Muscle layer of duodenum (tissue), 2 donors: ENCODE measurements at regions not wholly inside any gene's neighbourhood (a gene's known extent, or its start where the extent isn't known, plus 50 kb on each side); places are given as distances from the start of the nearest gene placed in this dataset.
"Not testable (repeated sequence)": the region's sequence is repeated elsewhere in the genome, so short reads cannot be mapped to it uniquely, and the experiment has no call there.

Experiments used
- H3K27ac ChIP-seq: one replicate; pipeline ENCODE4 v1.7.0; 2013; ENCODE audit warnings: mild to moderate bottlenecking, low read length
- H3K27me3 ChIP-seq: one replicate; pipeline ENCODE4 v1.7.0; 2013; ENCODE audit warnings: low read depth, mild to moderate bottlenecking, control low read depth, low read length
- H3K36me3 ChIP-seq, 2 donors: one replicate each; pipeline ENCODE4 v1.7.0; 2013; ENCODE audit warnings: low read length in 2 of 2, control low read depth in 1 of 2, mild to moderate bottlenecking in 1 of 2; ENCODE audit not compliant: insufficient read depth in 2 of 2, control insufficient read depth in 1 of 2
- H3K4me1 ChIP-seq, 2 donors: one replicate each; pipeline ENCODE4 v1.7.0; 2013; ENCODE audit warnings: low read length in 2 of 2, mild to moderate bottlenecking in 2 of 2, control low read depth in 1 of 2, moderate library complexity in 1 of 2; ENCODE audit not compliant: insufficient read depth in 2 of 2, control insufficient read depth in 1 of 2
- H3K4me3 ChIP-seq, 2 donors: one replicate each; pipeline ENCODE4 v1.7.0; 2013; ENCODE audit warnings: low read length in 2 of 2, low read depth in 1 of 2, mild to moderate bottlenecking in 1 of 2
- H3K9me3 ChIP-seq, 2 donors: one replicate each; pipeline ENCODE4 v1.7.0; 2013; ENCODE audit warnings: low read length in 2 of 2, control low read depth in 1 of 2, mild to moderate bottlenecking in 1 of 2; ENCODE audit not compliant: control insufficient read depth in 1 of 2
- donor health status: healthy.

- not testable (repeated sequence) for H3K4me1 ChIP-seq, H3K36me3 ChIP-seq, H3K9me3 ChIP-seq, H3K27me3 ChIP-seq, H3K4me3 ChIP-seq, H3K27ac ChIP-seq
Observed at GRCh38 chr20:30164389-30164788, 1093.1 kb upstream of the DEFB115 start.

GRCh38 chr20:30167540-30167939 lies 1089.9 kb upstream of the DEFB115 start:
- no peaks in the 10 kb centered on the region for H3K4me1 ChIP-seq
- H3K27ac ChIP-seq = no peak overlapping the region
- no peaks in the 10 kb centered on the region for H3K27me3 ChIP-seq
- no peaks in the 10 kb centered on the region for H3K36me3 ChIP-seq
- no peaks in the 10 kb centered on the region for H3K9me3 ChIP-seq
- H3K4me3 ChIP-seq = peak overlapping the region in 1 of 2 donors; percentile 50

DNA sequence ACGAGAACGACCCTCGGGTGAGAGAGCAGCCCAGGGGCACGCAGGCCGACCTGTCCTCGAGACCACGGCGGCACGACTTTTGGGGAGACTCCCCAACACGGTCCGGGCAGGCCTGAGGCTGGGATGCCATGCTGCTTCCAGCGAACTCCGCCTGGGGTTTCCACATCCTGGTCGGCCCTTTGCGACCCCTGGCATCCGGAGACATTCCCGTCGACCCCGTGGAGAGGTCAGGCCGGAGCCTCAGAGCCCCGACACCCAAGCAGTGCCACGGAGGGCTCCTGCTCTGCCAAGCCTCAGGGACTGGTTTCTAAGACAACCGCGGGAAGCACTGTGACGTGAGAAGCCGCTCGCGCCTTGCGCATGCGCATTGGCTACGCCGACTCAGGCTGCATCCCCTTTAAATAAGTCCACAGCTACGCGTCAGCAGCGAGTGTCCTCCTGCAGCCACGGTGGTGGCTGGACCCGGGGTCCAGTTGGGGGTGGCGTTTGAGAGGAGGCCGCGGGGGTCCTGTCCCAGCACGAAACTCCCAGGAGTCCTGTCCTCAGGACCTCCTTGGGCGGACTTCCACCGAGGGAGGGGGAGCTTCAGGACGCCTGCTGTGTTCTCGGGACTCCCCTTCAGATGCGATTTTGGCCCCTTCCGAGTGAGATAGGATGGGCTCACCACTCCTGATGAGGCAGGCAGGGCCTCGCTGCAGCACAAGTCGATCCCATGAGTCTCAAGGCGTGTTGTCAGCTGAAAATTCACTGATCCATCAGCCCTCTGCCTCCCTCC lies 1089.3 kb upstream of the DEFB115 start:
- Histone ChIP-seq H3K27ac (no peak overlapping the region), H3K4me1 (no peaks in the 10 kb centered on the region), H3K27me3 (no peaks in the 10 kb centered on the region), H3K36me3 (no peaks in the 10 kb centered on the region), H3K9me3 (no peaks in the 10 kb centered on the region), H3K4me3 (peak overlapping the region in 1 of 2 donors; percentile 50)

DNA sequence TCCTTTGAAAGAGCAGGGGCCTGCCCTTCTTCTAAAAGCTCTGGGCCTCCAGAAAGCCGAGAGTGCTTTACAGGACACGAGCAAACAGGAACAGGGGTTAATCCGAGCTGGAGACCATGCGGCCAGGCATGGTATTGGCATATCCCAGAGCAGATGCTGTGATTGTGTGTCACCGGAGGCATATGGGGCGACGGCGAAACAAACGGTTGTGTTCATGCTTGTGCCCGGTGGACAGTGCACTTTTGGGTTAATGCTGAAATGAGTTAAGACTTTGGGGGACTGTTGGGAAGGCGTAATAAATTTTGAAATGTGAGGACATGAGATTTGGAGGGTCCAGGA lies 1088.7 kb upstream of the DEFB115 start:
- no peaks in the 10 kb centered on the region for H3K4me1 ChIP-seq
- peak overlapping the region in 1 of 2 donors; percentile 50 for H3K4me3 ChIP-seq
- H3K27ac ChIP-seq = no peak overlapping the region
- no peaks in the 10 kb centered on the region for H3K36me3 ChIP-seq
- no peaks in the 10 kb centered on the region for H3K9me3 ChIP-seq
- H3K27me3 ChIP-seq = no peaks in the 10 kb centered on the region

DNA sequence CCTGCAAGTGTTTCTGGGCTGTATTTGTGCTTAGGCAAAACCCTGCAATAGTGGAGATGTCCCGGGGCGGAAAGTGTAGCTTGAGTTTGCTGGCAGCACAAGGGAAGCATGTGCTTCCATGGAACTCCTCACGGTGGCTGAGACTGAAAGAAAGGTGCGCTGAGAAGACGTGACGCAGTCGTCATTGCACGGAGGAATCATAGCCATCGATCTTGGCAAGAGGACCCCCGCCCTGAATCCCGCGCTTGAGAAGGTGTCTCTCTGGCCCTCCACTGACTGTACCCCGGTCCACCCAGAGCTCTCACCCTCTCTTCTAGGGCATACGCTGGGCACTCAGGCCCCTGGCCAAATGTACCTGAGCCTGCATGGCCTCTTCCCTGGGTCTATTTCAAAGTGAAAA lies 1081.8 kb upstream of the DEFB115 start:
- Histone ChIP-seq H3K9me3 (no peaks in the 10 kb centered on the region), H3K27ac (no peak overlapping the region), H3K27me3 (no peaks in the 10 kb centered on the region), H3K4me3 (no peak overlapping the region), H3K4me1 (no peaks in the 10 kb centered on the region), H3K36me3 (no peaks in the 10 kb centered on the region)

DNA sequence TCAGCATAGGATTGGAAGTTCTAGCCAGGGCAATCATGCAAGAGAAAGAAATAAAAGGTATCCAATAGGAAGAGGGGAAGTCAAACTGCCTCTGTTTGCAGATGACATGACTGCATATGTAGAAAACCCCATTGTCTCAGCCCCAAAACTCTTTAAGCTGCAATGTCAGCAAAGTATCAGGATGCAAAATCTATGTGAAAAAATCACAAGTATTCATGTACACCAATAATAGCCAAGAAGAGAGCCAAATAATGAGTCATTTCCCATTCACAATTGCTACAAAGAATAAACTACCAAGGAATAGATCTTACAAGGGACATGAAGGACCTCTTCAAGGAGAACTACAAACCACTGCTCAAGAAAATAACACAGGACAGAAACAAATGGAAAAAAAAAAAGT lies 1074.3 kb upstream of the DEFB115 start:
- H3K4me3 ChIP-seq, H3K9me3 ChIP-seq, H3K4me1 ChIP-seq, H3K36me3 ChIP-seq, H3K27me3 ChIP-seq, H3K27ac ChIP-seq: not testable (repeated sequence)

GRCh38 chr20:30191785-30192184 lies 1065.7 kb upstream of the DEFB115 start:
- not testable (repeated sequence) for H3K27ac ChIP-seq, H3K4me3 ChIP-seq, H3K4me1 ChIP-seq, H3K9me3 ChIP-seq, H3K36me3 ChIP-seq, H3K27me3 ChIP-seq

DNA sequence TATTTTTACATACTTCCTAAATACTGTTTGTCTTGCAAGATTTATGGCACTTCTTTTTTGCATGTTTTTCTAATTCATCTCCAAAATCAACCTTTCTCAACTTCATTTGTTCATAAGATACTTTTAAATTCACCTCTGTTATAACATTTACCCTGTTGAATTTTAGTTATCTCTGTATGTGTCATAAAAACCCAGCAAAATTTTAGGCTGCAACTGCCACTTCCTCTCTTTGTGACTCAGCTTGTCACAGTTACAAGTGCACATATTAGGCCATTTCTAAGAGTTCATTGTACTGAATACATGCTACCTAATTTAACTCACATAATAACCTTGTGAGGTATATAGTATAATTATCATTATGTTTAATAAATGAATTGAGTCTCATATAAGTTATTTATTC lies 1023.0 kb upstream of the DEFB115 start:
- H3K4me3 ChIP-seq, H3K36me3 ChIP-seq, H3K27me3 ChIP-seq, H3K4me1 ChIP-seq, H3K27ac ChIP-seq, H3K9me3 ChIP-seq: not testable (repeated sequence)

GRCh38 chr20:30275073-30275472 lies 982.4 kb upstream of the DEFB115 start:
- not testable (repeated sequence) for H3K27me3 ChIP-seq, H3K4me3 ChIP-seq, H3K4me1 ChIP-seq, H3K36me3 ChIP-seq, H3K9me3 ChIP-seq, H3K27ac ChIP-seq

DNA sequence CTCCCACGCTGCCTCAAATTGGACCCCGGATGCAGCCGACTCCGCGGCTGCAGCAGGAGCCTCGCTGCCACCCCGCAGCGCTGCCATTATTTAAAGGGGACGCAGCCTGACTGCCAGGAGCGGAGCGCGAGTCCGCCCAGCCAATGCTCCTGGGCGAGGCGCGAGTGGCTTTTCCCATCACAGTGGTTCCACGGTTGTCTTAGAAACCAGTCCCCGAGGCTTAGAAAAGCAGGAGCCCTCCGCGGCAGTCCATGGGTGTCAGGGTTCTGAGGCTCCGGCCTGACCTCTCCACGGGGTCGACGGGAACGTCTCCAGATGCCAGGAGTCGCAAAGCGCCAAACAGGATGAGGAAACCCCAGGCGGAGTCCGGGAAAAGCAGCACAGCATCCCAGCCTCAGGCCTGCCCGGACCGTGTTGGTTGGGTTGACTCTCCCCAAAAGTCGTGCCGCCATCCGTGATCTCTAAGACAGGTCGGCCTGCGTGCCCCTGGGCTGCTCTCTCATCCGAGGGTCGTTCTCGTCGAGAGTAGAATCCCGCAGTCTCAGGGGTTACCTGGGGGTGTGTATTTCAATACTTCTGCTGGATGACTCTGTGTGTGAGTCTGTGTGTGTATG lies 975.8 kb upstream of the DEFB115 start:
- Histone ChIP-seq H3K27ac (no peak overlapping the region), H3K9me3 (peaks cover 0 to 2% of the 10 kb centered on the region in 2 donors), H3K4me1 (no peaks in the 10 kb centered on the region), H3K27me3 (no peaks in the 10 kb centered on the region), H3K36me3 (no peaks in the 10 kb centered on the region), H3K4me3 (peak overlapping the region in 1 of 2 donors; percentile 3)

GRCh38 chr20:30283476-30284280 lies 973.8 kb upstream of the DEFB115 start:
- not testable (repeated sequence) for H3K36me3 ChIP-seq, H3K27me3 ChIP-seq, H3K9me3 ChIP-seq, H3K4me1 ChIP-seq, H3K27ac ChIP-seq
- H3K4me3 ChIP-seq = peak overlapping the region; percentile 54 to 62
